ENCODE measurements at regions not wholly inside any gene's neighbourhood (a gene's known extent, or its start where the extent isn't known, plus 50 kb on each side); places are given as distances from the start of the nearest gene placed in this dataset.

DNA sequence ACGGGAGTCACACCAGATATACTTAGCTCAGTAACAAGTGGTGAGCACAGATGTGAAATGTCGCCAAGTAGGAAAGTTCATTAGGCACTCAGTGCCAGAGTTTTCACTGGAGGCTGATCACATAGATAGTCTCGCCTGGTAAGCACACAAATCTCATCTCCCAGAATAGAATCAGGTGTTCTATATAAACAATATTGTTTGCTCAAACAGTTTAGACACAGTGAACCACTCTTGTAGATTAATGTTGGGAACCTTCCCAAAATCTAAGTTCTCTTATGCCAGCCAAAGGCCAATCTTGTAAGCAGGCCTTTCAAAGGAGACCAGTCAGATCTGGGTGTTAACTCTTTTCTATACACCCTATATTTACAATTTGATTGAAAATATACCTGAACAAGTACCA, 716.5 kb upstream of the GRM3 start:
- ATAC-seq, result no peak
- Histone ChIP-seq H3K79me2 (ENCODE audit: insufficient read depth, low read length) (no peaks in the 10 kb centered on the region), H3K4me3 (replicated peaks in 1 of 2; ENCODE audit: low read depth in 1 of 2, low read length in 2 of 2) (no peak overlapping the region), H3K9ac (ENCODE audit: low read length) (no peak overlapping the region), H3K4me1 (ENCODE audit: control insufficient read depth in 1 of 2, insufficient read depth in 2 of 2, low read length in 2 of 2) (no peaks in the 10 kb centered on the region), H3K27me3 (ENCODE audit: insufficient read depth, low read length) (no peaks in the 10 kb centered on the region), H3K36me3 (ENCODE audit: control insufficient read depth in 1 of 2, insufficient read depth in 2 of 2, low read length in 2 of 2) (no peaks in the 10 kb centered on the region), H3K9me3 (ENCODE audit: control insufficient read depth in 1 of 2, insufficient read depth in 1 of 2, low read depth in 1 of 2, low read length in 2 of 2) (no peaks in the 10 kb centered on the region), H3K27ac (ENCODE audit: low read depth, low read length) (no peak overlapping the region), H2AFZ (ENCODE audit: low read depth, low read length, poor library complexity, severe bottlenecking) (no peak overlapping the region), H4K20me1 (ENCODE audit: insufficient read depth) (no peaks in the 10 kb centered on the region), H3K4me2 (ENCODE audit: low read length) (no peak overlapping the region), H3K9me2 (ENCODE audit: insufficient read depth) (no peaks in the 10 kb centered on the region)
- ChIA-PET POLR2A (no interaction called here), CTCF (no interaction called here), RAD21 (ENCODE audit: low non-redundant PET in 1 of 2, low total read pairs in 2 of 2, uncharacterized antibody in 2 of 2, unreplicated experiment in 2 of 2) (no interaction called here)
- DNase-seq (ENCODE audit: low read depth, low spot score), result no peak
- no TSS peak for BruUV-seq (replicated peaks)
- TF ChIP-seq, protein P1, sequence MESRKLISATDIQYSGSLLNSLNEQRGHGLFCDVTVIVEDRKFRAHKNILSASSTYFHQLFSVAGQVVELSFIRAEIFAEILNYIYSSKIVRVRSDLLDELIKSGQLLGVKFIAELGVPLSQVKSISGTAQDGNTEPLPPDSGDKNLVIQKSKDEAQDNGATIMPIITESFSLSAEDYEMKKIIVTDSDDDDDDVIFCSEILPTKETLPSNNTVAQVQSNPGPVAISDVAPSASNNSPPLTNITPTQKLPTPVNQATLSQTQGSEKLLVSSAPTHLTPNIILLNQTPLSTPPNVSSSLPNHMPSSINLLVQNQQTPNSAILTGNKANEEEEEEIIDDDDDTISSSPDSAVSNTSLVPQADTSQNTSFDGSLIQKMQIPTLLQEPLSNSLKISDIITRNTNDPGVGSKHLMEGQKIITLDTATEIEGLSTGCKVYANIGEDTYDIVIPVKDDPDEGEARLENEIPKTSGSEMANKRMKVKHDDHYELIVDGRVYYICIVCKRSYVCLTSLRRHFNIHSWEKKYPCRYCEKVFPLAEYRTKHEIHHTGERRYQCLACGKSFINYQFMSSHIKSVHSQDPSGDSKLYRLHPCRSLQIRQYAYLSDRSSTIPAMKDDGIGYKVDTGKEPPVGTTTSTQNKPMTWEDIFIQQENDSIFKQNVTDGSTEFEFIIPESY (IDR thresholded peaks at IDR 0.05; ENCODE audit: extremely low read depth, insufficient replicate concordance, low read length), result no peak
- TF ChIP-seq ELF1 (IDR thresholded peaks at IDR 0.05; ENCODE audit: borderline replicate concordance, low read depth) (no peak), ZNF274 (IDR thresholded peaks at IDR 0.05; ENCODE audit: low read depth, low read length) (no peak), TCF7L2 (IDR thresholded peaks at IDR 0.05; ENCODE audit: borderline replicate concordance, extremely low read depth, insufficient read depth, insufficient read length) (no peak)
- TF ChIP-seq, protein P2, sequence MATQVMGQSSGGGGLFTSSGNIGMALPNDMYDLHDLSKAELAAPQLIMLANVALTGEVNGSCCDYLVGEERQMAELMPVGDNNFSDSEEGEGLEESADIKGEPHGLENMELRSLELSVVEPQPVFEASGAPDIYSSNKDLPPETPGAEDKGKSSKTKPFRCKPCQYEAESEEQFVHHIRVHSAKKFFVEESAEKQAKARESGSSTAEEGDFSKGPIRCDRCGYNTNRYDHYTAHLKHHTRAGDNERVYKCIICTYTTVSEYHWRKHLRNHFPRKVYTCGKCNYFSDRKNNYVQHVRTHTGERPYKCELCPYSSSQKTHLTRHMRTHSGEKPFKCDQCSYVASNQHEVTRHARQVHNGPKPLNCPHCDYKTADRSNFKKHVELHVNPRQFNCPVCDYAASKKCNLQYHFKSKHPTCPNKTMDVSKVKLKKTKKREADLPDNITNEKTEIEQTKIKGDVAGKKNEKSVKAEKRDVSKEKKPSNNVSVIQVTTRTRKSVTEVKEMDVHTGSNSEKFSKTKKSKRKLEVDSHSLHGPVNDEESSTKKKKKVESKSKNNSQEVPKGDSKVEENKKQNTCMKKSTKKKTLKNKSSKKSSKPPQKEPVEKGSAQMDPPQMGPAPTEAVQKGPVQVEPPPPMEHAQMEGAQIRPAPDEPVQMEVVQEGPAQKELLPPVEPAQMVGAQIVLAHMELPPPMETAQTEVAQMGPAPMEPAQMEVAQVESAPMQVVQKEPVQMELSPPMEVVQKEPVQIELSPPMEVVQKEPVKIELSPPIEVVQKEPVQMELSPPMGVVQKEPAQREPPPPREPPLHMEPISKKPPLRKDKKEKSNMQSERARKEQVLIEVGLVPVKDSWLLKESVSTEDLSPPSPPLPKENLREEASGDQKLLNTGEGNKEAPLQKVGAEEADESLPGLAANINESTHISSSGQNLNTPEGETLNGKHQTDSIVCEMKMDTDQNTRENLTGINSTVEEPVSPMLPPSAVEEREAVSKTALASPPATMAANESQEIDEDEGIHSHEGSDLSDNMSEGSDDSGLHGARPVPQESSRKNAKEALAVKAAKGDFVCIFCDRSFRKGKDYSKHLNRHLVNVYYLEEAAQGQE (IDR thresholded peaks at IDR 0.05; ENCODE audit: low read depth), result no peak
- intact Hi-C loops (cut with micrococcal nuclease), result no loop called here
